ENCODE measurements at regions not wholly inside any gene's neighbourhood (a gene's known extent, or its start where the extent isn't known, plus 50 kb on each side); places are given as distances from the start of the nearest gene placed in this dataset.

GRCh38 chr5:106376522-106376921, 1294.2 kb downstream of the EFNA5 start:
- TF ChIP-seq SP1 (IDR thresholded peaks at IDR 0.05): no peak
- no peak for TF ChIP-seq NFRKB (IDR thresholded peaks at IDR 0.05)
- no peak for TF ChIP-seq FOXA1 (IDR thresholded peaks at IDR 0.05)
- TF ChIP-seq ELF4 (IDR thresholded peaks at IDR 0.05): no peak

Measured in HEK293T (cell line).